Parathyroid adenoma (tissue), 2 donors: ENCODE measurements at regions not wholly inside any gene's neighbourhood (a gene's known extent, or its start where the extent isn't known, plus 50 kb on each side); places are given as distances from the start of the nearest gene placed in this dataset.

ENCODE experiments used
- H2AFZ ChIP-seq: fragments of 300-600 bp; sonication (generic); one replicate; pipeline ENCODE4 v1.7.0; 2017; ENCODE audit warnings: antibody characterized with exemption, mild to moderate bottlenecking
- H3K27ac ChIP-seq: fragments of 300-600 bp; sonication (generic); one replicate; pipeline ENCODE4 v1.7.0; 2017
- H3K27me3 ChIP-seq: fragments of 300-600 bp; sonication (generic); one replicate; pipeline ENCODE4 v1.7.0; 2017; ENCODE audit warnings: low read length; ENCODE audit not compliant: control insufficient read depth, insufficient read depth
- H3K36me3 ChIP-seq: fragments of 300-600 bp; sonication (generic); one replicate; pipeline ENCODE4 v1.7.0; 2017; ENCODE audit warnings: low read length; ENCODE audit not compliant: control insufficient read depth, insufficient read depth
- H3K4me1 ChIP-seq: fragments of 300-600 bp; sonication (generic); one replicate; pipeline ENCODE4 v1.7.0; 2017; ENCODE audit warnings: control low read depth
- H3K4me2 ChIP-seq: fragments of 300-600 bp; sonication (generic); one replicate; pipeline ENCODE4 v1.7.0; 2017; ENCODE audit warnings: low read length
- H3K4me3 ChIP-seq: fragments of 300-600 bp; sonication (generic); one replicate; pipeline ENCODE4 v1.7.0; 2017; ENCODE audit warnings: low read depth, low read length
- H3K79me2 ChIP-seq: fragments of 300-600 bp; sonication (generic); one replicate; pipeline ENCODE4 v1.7.0; 2017; ENCODE audit warnings: control low read depth
- H3K9ac ChIP-seq: fragments of 300-600 bp; sonication (generic); one replicate; pipeline ENCODE4 v1.7.0; 2017; ENCODE audit warnings: mild to moderate bottlenecking
- H3K9me3 ChIP-seq: fragments of 300-600 bp; sonication (generic); one replicate; pipeline ENCODE4 v1.7.0; 2017; ENCODE audit warnings: low read length; ENCODE audit not compliant: control insufficient read depth
- TF ChIP-seq, protein P1 (sequence below): fragments of 300-600 bp; sonication (generic); IDR thresholded peaks from one replicate; pipeline ENCODE4 v1.7.0; 2017; ENCODE audit warnings: antibody characterized with exemption, mild to moderate bottlenecking
- donor health status: primary hyperparathyroidism.

DNA sequence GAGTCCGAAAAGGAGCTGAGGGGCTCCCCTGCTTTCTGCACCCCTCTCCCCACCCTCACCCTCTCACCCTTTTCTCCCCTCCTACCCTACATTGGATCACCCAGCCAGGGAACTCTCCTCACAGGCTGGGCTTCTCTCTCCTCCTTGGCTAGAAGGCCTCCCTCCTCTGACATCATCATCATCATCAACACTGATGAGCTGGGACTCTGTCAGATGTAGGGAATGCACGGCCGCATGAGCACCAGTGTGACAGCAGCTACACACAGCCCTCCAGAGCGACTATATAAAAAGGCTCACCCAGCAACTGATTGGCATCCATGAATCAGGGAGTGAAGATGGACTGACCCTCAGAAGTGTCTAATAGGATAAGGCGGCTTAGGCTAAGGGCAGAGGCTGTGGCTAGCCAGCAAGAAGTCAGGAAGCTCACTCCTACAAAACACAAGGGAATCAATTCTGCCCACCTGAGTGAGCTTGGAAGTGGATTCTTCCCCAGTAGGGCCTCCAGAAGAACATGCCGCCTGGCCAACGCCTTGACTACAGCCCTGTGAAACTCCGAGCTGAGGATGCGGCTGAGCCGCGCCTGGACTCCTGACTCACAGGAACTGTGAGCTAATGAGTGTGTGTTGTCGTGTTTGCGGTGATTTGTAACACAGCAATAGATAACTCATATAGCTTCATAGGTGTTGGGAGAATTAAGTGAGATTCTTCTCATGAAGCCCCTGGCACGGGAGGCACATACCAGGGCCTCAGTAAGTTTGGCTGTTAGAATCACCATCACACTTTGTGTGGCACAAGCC lies 147.6 kb downstream of the FAM43A start:
- Histone ChIP-seq H3K9me3 (no peaks in the 10 kb centered on the region), H3K9ac (no peak overlapping the region), H3K36me3 (no peaks in the 10 kb centered on the region), H3K27me3 (no peaks in the 10 kb centered on the region), H3K4me1 (no peaks in the 10 kb centered on the region), H3K79me2 (no peaks in the 10 kb centered on the region), H2AFZ (no peak overlapping the region), H3K27ac (no peak overlapping the region), H3K4me3 (no peak overlapping the region), H3K4me2 (no peak overlapping the region)
- TF ChIP-seq, protein P1, sequence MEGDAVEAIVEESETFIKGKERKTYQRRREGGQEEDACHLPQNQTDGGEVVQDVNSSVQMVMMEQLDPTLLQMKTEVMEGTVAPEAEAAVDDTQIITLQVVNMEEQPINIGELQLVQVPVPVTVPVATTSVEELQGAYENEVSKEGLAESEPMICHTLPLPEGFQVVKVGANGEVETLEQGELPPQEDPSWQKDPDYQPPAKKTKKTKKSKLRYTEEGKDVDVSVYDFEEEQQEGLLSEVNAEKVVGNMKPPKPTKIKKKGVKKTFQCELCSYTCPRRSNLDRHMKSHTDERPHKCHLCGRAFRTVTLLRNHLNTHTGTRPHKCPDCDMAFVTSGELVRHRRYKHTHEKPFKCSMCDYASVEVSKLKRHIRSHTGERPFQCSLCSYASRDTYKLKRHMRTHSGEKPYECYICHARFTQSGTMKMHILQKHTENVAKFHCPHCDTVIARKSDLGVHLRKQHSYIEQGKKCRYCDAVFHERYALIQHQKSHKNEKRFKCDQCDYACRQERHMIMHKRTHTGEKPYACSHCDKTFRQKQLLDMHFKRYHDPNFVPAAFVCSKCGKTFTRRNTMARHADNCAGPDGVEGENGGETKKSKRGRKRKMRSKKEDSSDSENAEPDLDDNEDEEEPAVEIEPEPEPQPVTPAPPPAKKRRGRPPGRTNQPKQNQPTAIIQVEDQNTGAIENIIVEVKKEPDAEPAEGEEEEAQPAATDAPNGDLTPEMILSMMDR, result no peak

DNA sequence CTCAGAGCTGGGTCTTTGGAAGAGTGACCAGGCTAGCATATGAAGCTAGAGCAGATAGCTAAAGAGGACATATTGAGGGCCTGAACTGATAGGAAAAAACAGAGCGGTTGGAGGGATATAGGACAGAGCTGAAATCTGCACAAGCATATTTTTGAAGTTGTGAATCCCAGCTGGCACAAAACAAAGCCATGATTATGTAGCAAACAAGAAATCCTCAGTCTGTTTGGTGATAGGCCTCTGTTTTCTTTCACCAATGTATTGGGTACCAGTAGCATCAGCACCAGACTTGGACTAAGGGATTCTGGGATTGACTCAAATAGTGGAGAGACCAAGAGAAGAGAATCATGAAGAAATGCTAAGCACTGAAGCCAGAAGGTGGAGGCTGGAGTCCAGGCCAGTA lies 151.0 kb downstream of the FAM43A start:
- TF ChIP-seq, protein P1, result no peak
- Histone ChIP-seq H3K27ac (no peak overlapping the region), H3K9me3 (no peaks in the 10 kb centered on the region), H3K4me2 (no peak overlapping the region), H3K27me3 (no peaks in the 10 kb centered on the region), H2AFZ (no peak overlapping the region), H3K4me1 (no peaks in the 10 kb centered on the region), H3K9ac (no peak overlapping the region), H3K4me3 (no peak overlapping the region), H3K79me2 (no peaks in the 10 kb centered on the region), H3K36me3 (no peaks in the 10 kb centered on the region)

DNA sequence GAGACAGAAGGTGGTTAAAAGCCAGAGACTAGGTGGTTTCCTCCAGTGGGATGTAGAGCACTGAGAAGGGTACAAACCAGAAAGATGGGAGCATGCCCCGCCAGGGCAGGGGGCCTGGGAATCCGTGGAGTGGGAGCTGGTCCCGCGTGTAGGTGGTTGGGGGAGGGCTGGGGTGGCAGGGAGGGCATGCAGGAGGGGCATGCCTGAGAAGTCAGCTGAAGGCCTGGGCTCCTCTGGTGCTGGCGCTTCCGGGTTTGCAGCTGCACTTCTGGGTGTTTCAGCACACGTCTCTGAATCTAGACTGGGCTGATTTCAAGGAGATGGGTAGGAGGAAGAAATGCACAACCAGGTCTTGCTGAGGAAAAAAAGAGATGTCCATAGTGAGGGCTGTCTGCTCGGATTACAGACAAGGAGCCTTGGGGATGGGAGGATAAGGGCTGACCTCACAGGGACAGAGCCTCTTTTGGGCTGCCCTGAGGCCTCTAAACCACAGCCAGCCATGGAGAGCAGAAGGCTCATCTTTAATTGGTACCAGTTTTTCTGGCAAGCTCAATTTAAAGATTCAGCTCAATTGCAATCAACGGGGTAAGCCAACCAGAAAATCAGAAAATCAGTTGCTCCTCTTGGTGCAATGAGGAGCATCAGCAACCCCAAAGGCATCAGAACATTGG lies 151.9 kb downstream of the FAM43A start:
- Histone ChIP-seq H3K79me2 (no peaks in the 10 kb centered on the region), H2AFZ (no peak overlapping the region), H3K4me3 (no peak overlapping the region), H3K9me3 (no peaks in the 10 kb centered on the region), H3K36me3 (no peaks in the 10 kb centered on the region), H3K4me1 (no peaks in the 10 kb centered on the region), H3K27me3 (no peaks in the 10 kb centered on the region), H3K9ac (no peak overlapping the region), H3K4me2 (no peak overlapping the region), H3K27ac (no peak overlapping the region)
- TF ChIP-seq, protein P1, result no peak

DNA sequence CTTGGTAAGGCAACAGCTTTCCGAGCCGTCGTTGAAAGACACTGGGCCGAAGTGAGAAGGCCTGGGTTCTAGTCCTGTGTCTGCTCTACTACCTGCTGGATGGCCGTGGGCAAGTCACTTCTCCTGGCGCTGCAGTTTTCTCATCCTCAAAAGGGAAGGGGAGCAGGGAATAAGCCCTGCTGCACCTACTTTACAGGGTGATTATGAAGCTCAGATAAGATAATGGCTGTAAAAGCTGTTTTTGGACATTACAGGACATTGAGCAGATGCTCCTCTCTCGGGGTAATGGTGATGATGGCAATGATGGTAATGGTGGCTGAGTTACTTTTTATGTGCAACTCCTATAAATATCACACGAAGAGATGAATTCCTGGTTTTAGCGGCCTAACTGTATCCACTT lies 152.6 kb downstream of the FAM43A start:
- no peaks in the 10 kb centered on the region for H3K79me2 ChIP-seq
- no peak overlapping the region for H2AFZ ChIP-seq
- H3K36me3 ChIP-seq, result no peaks in the 10 kb centered on the region
- no peaks in the 10 kb centered on the region for H3K9me3 ChIP-seq
- no peak overlapping the region for H3K4me2 ChIP-seq
- H3K4me3 ChIP-seq, result no peak overlapping the region
- H3K9ac ChIP-seq, result no peak overlapping the region
- H3K4me1 ChIP-seq, result no peaks in the 10 kb centered on the region
- no peaks in the 10 kb centered on the region for H3K27me3 ChIP-seq
- TF ChIP-seq, protein P1, result no peak
- H3K27ac ChIP-seq, result no peak overlapping the region
